GM21723 (cell line): ENCODE measurements at regions not wholly inside any gene's neighbourhood (a gene's known extent, or its start where the extent isn't known, plus 50 kb on each side); places are given as distances from the start of the nearest gene placed in this dataset.

Experiments used
- ATAC-seq: cut with Tn5 transposase; IDR thresholded peaks from one replicate; pipeline ENCODE4 v1.9.1; 2021; ENCODE audit warnings: mild to moderate bottlenecking, moderate library complexity; ENCODE audit not compliant: unreplicated experiment

DNA sequence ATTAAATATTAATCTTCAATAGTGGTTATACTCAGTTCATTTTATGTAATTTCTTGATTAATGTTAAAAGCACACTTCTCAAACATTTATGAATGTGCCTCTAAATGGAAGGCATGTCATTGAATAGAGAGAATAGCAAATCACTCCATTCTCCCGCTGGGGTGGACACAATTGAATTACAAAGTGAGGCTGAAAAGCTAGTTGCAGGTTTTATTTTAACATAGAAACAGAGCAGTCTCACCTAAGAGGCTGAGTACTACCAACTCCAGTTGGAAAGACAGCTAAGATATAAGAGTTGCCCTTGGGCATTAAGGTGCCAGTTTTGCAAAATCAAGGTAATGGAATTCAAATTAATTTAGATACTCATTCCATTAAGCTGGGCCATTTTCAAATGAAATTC lies 147.2 kb downstream of the PCSK1 start:
- no peak for ATAC-seq

DNA sequence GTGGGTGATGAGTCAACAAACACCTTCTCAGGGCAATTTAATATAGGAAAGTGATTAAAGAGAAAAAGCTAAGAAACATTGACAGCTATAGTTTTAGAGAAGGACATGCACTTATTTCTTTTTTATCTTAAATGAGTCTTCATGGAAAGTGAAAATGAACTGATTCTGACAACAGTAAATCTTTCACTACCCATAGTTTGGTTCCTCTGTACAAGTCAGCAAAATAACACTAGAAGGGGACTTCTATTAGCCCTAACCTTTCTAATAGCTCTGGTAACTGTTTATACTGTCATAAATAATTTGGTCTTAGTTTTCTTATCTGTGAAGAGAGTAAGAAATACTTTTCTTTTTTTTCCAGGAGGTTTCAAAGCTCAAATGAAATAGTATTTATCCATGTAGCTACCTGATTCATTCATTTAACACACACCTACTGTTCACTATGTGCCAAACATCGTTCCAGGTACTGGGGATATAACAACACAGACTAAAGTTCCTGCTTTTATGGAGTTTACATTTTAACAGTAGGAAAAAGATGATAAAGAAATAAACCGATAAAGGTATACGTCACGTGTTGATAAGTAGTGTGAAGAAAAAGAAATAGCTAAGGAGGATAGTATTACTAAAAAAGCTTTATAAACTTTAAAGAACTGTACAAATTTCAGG lies 148.2 kb downstream of the PCSK1 start:
- no peak for ATAC-seq

DNA sequence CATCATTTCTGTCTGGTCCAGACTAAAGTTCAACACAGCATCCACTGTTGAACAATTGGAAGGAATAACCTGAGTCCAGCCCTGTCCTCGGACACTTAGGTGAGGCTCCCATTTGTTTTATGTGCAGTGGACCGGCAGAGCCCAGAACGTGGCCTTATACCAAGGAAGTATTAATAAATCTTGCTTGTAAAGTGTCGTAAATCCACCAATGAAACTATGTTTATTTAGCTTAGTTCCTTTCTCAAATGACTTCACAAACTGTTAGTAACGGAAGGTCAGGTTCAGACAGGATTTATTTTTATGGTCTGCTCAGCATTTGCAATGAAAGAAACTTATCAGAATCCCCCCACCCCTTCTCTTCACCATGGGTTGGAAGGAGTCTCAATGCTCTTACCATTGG lies 149.5 kb downstream of the PCSK1 start:
- no peak for ATAC-seq

DNA sequence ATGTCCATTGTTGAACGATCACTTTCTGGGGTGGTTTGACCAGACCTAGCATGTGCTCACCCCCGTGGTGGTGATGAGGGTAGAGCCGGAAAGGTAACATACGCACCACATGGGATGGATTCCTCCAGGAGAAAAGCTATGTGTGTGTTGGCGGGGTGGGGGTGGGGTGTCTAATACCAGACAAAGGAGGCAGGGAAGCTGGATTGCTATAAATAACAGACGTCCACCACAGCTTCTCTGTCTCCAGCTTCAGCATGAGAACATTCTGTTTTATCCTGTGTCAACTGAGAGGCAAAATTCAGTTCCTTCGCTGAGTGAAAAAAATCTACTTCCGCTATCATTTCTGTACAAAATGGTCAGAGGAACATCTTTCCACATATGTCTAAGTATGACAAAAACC lies 151.0 kb downstream of the PCSK1 start:
- ATAC-seq = no peak

DNA sequence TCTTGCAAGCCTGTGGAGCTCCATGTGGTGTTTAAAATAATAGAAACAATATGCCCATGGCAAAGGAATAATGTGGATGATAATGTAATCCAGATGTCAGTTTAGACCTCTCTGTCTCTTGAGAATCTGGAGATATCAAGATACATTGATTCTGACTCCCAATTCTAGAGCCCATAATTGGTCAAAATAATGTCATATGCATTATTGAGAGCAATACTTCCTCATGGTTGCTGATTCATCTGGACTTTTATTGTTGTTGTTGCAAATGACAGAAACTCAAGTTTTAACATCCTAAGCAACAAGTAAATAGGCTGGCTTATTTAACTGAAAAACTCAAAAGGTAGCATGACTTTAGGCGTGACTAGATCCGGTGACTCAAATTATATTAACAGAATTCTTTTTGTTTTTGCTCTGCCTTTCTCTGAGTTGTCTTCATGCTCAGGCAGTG lies 152.1 kb downstream of the PCSK1 start:
- ATAC-seq = no peak

DNA sequence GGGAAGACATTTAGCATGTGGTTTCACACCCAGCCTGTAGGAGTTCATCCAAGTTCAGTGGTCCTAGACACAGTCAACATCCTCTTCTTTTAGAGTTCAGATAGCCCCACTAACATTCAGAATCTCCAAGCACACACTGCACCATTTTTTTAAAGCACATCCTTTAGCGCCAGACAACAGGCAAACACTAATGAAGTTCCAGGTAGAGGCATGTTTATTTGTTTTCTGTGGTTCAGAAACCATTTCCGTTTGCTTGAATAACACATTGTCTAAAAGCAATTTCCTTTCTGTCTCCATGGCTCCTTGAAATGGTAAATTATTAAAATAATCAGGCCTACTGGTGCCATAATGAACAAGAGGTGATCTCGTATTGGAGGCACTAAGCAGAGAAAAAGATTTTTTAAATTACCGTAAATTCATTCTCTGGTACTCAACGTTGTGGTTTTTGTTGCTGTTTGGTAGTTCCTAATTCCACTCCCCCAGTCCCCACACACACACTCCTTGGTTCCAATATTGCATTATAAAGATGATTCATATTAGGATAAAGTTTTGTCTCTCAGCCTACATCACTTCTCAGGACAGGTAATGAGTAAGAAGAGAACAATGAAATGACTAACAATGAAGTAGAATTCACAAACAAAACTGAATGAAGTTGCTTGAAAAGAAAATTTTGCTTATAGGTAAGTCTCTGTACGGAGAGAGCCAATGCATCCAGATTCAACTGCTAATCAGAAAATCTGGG lies 153.1 kb downstream of the PCSK1 start:
- peak; percentile 88 for ATAC-seq

DNA sequence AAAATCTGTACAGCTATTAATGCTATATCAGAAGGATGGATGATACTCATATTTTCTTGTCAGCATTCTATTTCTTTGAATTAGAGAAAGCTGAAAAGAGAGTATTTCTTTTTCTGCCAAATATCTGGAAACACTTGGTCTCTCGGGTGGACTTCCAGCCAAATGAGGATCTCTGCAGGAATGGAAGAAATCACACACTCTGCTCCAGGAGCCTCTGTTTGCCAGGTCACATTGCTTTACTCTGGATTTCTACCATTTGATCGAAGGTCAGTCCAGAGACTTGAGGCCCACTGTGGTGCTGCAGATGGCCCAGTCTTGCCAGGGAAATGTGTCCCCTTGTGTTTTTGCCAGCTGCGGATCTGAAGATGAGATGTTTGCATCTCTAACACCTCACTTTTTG lies 154.1 kb downstream of the PCSK1 start:
- no peak for ATAC-seq

DNA sequence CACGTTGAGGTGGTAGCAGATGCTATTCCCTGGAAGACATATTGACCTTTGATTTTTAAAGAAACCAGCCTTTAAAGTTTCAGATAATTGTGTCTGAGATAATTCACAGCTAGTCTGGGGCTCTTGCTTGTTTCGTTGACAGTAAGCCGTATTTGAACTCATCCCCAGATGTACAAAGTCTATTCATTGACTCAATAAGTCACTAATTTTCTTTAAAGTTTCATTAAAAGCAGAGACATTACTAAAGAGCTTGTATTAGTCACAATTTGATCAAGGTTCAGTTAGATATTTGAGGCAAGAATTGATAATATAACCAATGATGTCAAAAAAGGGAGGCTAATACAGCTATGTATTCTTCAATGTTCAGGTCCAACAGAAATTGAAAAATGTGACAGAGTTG lies 158.0 kb downstream of the PCSK1 start:
- no peak for ATAC-seq

DNA sequence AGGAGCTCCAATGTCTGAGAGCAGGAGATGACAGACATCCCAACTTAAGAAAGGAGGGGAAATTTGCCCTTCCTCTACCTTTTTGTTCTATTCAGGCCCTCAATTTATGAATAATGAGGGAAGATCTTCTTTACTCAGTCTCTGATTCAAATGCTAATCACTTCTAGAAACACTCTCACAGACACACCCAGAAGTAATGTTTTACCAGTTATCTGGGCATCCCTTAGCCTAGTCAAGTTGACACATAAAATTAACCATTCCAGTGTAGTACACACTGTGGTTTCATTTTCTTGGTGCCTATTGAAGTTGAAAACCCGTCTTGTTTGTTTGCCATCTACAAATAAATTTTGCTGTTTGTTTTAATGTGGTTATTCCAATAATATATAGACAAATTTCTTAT lies 167.6 kb downstream of the PCSK1 start:
- ATAC-seq = no peak

DNA sequence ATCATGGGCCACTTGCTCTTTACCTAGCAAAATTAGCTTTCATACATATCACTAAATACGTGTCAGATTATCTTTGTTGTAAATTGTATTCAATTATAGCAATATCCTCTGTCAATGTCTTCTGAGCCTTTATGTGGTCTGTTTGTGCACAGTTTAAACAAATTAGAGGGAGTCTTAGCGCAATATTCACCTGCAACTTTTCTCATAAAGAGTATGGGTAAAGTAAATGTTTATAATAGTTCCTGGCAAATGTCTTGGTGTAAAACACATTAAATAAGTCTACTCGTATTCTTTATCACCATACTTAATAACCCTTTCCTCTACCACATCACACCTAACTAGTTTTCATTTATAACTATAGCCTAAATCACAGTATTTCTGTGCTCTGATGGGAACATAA lies 169.0 kb downstream of the PCSK1 start:
- ATAC-seq = no peak

DNA sequence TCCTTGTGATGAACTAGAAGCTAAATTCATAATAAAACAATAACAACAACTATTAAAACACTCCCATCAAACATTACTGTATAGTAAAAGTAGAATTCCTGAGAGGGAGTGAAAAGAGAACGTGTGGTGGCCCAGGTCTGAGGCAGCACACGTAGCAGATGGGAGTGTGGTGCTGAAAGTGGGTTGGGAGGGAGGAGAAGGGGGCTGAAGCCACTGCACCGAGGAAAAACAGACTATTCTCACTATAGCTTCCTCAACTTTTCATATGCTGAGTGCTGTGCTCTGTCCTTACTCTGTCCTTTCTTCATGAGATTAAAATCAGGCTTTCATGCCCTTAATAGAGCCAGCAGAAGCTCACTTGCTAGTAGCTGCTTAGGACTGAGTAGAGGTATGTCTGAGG lies 170.9 kb downstream of the PCSK1 start:
- no peak for ATAC-seq

DNA sequence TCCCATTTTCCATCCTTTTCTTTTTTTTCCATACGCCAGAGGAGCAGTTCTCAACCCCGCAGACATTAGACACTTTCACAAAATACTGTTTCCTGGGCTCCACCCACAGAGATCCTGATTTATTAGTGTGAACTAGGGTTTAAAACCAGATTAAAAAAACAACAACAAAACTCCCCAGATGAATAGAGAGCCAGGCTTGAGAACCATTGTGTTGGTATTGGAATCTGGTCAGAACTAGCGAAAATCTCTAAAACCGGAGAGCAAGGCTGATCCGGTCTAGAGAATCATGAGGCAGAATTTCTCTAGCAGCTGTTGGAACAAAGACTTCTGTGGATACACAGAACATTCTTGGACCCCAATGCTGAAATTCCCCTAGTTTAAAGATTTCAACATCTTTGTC lies 173.0 kb downstream of the PCSK1 start:
- no peak for ATAC-seq

DNA sequence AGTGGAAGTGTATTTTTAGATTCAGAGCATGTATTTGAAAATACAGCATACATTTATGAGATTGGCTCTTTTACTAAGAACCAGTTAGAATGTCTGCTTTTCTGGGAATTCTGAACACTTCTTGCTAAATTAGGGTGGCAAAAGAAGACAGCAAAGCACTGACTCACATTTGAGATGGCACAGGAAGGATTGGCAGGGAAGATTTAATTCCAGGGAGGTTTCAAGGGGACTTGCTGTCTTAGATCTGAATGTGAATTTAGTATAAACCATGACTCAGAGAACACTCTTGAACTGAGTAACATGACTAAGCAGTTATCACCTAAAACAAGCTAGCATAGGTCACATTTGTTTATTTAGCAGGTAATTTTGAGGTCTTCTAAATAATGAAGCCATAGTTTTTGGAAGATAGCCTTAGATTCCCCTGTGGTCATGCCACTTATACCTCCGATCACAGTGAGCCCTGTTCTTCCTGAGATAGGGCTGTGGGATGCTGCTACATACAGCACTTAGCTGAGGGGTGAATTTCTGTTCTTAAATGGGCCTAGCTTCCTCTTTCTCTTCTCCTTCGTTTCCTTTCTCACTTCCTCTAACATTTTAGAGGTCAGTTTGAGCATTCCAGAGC lies 173.8 kb downstream of the PCSK1 start:
- ATAC-seq = peak; percentile 62

DNA sequence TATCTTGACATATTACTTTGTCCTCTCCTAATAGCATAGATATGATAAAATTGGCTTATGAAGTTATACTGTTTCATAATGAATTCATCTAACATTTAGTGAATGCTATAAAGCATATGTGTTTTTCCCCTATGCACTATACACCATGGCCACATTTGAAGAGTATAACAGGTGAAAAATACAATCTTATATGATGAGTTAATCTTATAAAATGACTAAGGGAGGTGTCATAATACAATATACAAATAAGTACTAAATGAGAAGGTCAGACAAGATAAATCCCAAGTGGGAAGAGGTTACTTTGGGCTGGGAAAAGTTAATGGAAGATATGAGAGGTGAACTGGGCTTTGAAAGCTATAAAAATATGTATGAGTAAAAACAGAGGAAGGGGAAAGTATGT lies 174.4 kb downstream of the PCSK1 start:
- no peak for ATAC-seq

DNA sequence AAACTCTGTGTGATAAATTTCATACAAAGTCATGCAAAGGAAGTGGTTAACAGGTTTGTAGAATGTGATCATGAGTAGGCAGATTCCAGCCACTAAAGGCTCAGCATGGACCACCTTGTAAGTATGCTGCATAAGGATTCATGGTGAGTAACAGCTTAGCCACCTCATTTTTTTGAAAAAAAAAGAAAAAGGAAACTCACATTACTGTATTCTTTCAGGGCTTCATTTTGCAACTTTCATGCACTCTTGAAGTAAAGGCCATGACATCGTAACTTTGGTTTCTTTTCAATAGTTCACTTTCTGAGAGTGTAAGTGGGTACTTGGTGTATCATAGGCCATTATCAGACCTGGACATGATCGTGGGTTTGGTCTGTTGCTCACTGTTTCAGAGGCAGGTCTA lies 175.1 kb downstream of the PCSK1 start:
- ATAC-seq = no peak

DNA sequence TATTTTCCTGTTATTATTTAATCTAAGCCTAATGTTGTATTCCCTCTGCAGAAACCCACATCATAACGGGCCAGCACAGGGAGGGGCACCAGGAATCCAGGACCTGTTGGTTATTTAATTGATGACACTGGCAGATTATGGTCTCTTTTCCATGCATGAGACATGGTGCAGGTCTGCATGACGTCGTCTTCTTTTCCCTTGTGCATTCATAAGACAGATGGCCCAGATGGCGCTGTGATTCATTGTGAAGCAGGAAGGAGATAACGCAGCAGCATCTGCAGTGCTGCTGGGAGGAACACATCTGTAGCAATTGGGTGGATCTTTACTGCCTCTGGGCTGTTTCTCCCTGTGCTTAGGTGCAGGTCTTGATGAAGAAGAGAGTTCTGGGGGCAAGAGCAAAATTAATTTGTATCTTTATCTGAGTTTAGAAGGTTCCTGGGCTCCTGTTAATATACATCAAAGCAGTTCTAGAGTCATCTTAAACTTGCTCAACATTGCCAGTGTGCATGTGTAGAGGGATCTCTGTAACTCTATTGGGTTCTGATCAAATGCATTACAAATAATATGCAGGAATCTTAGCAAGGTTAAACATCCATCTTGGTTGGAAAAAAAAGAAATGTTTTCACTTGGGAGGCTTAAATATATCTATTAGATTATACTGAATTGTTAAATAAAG lies 176.1 kb downstream of the PCSK1 start:
- ATAC-seq = peak; percentile 64

DNA sequence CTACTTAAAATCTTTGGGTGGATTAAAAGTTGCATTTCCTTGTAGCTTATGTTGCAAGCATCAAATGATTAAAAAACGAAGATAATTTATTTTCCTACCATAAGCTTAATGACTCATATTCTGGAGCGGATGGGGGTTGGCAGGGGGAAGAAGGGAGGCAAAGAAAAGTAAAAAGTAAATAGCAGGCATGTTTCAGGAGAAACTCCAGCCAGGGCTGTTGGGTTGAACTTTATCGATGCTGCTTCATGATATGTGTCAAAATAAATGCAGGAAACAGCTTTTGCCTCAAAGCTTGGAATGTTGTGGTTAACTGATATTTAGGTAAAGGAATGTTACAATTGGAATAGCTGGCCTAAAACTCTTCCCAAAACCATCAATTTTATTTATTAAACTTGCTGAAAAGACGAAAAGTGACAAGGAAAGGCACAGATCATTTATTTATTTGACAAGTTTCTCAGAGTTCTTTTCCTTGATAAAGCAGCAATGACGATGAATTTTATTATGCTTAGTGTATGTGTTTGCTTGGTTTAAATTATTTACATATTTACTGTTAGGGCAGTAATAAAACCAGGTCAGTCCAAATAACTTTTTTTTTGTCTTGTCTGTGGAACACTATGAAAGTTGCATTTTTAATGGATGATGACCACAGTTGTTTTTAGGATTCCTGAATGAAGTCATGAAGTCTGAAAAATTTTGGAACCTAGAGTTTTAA lies 177.9 kb downstream of the PCSK1 start:
- ATAC-seq = no peak

DNA sequence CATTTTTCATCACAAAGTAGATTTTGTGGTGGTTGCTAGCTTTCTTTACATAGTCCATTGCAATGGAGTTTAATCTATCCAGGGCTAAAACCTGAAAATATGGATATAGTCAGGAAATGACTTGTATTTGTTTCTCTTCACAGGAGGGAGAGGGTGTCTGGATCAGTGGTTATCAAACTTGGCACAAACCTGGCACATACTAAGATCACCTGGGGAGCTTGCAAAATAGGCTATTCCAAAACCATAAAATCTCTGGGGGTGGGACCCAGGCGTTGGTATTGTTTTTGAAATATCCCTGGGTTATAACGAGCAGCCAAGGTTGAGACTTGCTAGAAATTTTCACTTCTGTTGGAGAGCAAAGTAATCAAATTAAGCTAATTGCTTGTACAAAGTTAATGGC lies 179.9 kb downstream of the PCSK1 start:
- ATAC-seq = no peak

DNA sequence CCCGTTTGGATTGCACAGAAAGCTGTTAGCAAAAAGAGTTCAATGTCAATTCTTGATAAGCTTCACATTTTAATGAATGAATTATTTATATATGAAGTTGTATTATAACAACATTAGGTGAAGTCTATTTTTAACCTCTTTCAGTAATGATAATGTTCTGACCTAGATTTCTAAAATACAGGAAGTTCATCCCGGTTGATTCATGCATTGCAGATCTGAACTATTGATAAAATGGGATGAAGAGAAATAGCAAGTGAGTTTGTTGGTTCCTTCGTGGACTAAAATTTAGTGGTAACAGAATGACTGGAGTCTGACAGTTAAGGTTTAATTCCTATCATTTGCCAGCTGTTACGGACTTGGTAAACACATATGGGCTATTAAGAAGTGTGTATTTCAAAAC lies 180.5 kb downstream of the PCSK1 start:
- ATAC-seq = no peak

DNA sequence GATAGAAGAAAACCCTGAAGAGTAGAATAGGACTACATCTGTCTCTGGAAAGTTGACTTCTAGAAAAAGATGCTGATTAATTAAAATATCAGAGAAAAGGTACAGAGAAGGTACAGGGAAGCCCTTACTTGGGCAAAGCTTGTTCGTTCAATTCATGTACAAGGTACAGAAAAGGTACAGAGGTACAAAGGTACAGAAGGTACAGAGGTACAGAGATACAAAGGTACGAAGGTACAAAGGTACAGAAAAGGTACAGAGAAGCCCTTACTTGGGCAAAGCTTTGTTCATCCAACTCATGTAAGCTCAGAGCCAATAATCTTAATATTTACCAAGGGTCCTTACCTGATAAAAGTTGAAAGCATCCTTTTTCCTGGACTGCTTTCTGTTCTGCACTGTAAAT lies 182.3 kb downstream of the PCSK1 start:
- no peak for ATAC-seq

DNA sequence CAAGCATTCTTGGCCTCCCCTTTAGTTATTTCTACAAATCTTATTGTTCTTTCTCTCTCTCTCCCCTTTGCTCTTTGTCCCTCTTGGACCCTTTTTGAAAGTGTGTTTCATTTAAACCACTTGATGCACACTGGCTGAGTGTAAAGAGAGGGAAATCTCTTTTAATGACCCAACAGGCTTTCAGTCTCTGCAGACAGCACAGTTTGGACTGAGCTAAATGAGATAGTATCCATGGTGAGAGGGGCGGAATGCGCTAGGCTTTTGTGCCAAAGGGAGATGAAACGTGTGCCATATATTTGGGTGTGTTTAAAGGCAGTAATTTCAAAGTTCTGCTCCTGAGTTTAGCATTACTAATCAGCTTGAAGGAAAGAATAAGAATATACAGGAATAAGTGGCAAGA lies 184.9 kb downstream of the PCSK1 start:
- ATAC-seq = no peak
